HepG2 (cell line): ENCODE measurements at regions not wholly inside any gene's neighbourhood (a gene's known extent, or its start where the extent isn't known, plus 50 kb on each side); places are given as distances from the start of the nearest gene placed in this dataset.

Source experiments
- ATAC-seq: fragments of 200-7000 bp; cut with Tn5 transposase; 3 replicates; pipeline ENCODE4 v1.9.1; 2020; ENCODE audit warnings: mild to moderate bottlenecking, moderate library complexity
- BruUV-seq: library from RNA; stranded (reverse); fragments of 400-500 nt; replicated peaks from 2 replicates; lab custom pipeline; 2021; lab: Mats Ljungman, UMichigan
- CTCF ChIA-PET: fragments of 300-600 bp; formaldehyde crosslinking; extraction: SDS; loops from one replicate; lab custom pipeline; 2021; ENCODE audit warnings: low total read pairs, inconsistent platforms, low intra/inter-chr PET ratio; lab: Yijun Ruan, JAX
- POLR2A ChIA-PET: fragments of 350-600 bp; sonication (Branson Sonifier 250); formaldehyde crosslinking; loops from one replicate; lab custom pipeline; 2020; ENCODE audit warnings: antibody characterized with exemption, inconsistent platforms; lab: Yijun Ruan, JAX
- DNase-seq: peaks from one replicate; pipeline ENCODE4 v3.0.0-alpha.2; 2015; ENCODE audit warnings: low spot score
- FAIRE-seq: peaks from 3 replicates; lab custom pipeline; 2011; peaks lifted over from hg19 to GRCh38; lab: Jason Lieb, UNC
- H2AFZ ChIP-seq: one replicate; pipeline ENCODE4 v1.6.1; 2011; ENCODE audit warnings: low read length, inconsistent platforms
- H3K27ac ChIP-seq: fragments of 300-600 bp; 3 replicates; pipeline ENCODE4 v1.8.0; 2011; ENCODE audit warnings: mixed run types, mild to moderate bottlenecking, mixed read lengths, low read length, inconsistent platforms; ENCODE audit not compliant: insufficient read depth; ENCODE audit errors: extremely low read length
- H3K27me3 ChIP-seq, 2 experiments: fragments of 200-600 bp in 1 of 2; 2 replicates in 1 of 2; 3 replicates in 1 of 2; pipeline versions ENCODE4 v1.6.0 to v1.8.0; 2011; ENCODE audit warnings: low read length in 2 of 2, mild to moderate bottlenecking in 2 of 2, moderate library complexity in 2 of 2, inconsistent platforms in 1 of 2; ENCODE audit not compliant: insufficient read depth in 2 of 2, control insufficient read depth in 1 of 2
- H3K36me3 ChIP-seq, 2 experiments: fragments of 200-600 bp in 1 of 2; replicated peaks in 1 of 2; 2 replicates in 1 of 2; 3 replicates in 1 of 2; pipeline versions ENCODE4 v1.5.1 to v1.8.0; 2011; ENCODE audit warnings: low read length in 2 of 2, inconsistent platforms in 1 of 2; ENCODE audit not compliant: insufficient read depth in 2 of 2, control insufficient read depth in 1 of 2
- H3K4me1 ChIP-seq: 2 replicates; pipeline ENCODE4 v1.5.1; 2012; ENCODE audit warnings: low read length, inconsistent platforms; ENCODE audit not compliant: insufficient read depth
- H3K4me2 ChIP-seq: 2 replicates; pipeline ENCODE4 v1.6.0; 2011; ENCODE audit warnings: low read depth, low read length, inconsistent platforms
- H3K4me3 ChIP-seq, 3 experiments: fragments of 200-600 bp in 1 of 3; sonication (generic), shearing (Covaris generic) in 1 of 3; replicated peaks in 1 of 3; 2 replicates each; pipeline ENCODE4 v1.5.1; 2011 to 2016; ENCODE audit warnings: low read length in 3 of 3, inconsistent platforms in 2 of 3, low read depth in 2 of 3, mild to moderate bottlenecking in 2 of 3, control low read depth in 1 of 3, mixed read lengths in 1 of 3; ENCODE audit not compliant: insufficient read depth in 1 of 3
- H3K79me2 ChIP-seq: one replicate; pipeline ENCODE4 v1.6.1; 2011; ENCODE audit warnings: low read length, inconsistent platforms; ENCODE audit not compliant: insufficient read depth
- H3K9ac ChIP-seq: 2 replicates; pipeline ENCODE4 v1.6.0; 2011; ENCODE audit warnings: mild to moderate bottlenecking, low read depth, low read length, inconsistent platforms; ENCODE audit not compliant: insufficient read depth
- H3K9me3 ChIP-seq: 2 replicates; pipeline ENCODE4 v1.5.1; 2012; ENCODE audit warnings: mild to moderate bottlenecking, low read length
- H4K20me1 ChIP-seq: 2 replicates; pipeline ENCODE4 v1.6.0; 2011; ENCODE audit warnings: inconsistent platforms, mild to moderate bottlenecking, low read length, moderate library complexity; ENCODE audit not compliant: insufficient read depth
- BCL3 ChIP-seq: sonication (generic); formaldehyde crosslinking; IDR thresholded peaks from 2 replicates; pipeline ENCODE4 v1.5.1; 2020; ENCODE audit warnings: mild to moderate bottlenecking, missing genetic modification reagents, moderate library complexity
- DMAP1 ChIP-seq: IDR thresholded peaks from 2 replicates; pipeline ENCODE4 v1.6.1; 2016
- ELK4 ChIP-seq: sonication (generic); formaldehyde crosslinking; IDR thresholded peaks from 2 replicates; pipeline ENCODE4 v1.9.0; 2021; ENCODE audit warnings: missing genetic modification reagents, borderline replicate concordance
- FOXK1 ChIP-seq: sonication (generic); formaldehyde crosslinking; IDR thresholded peaks from 2 replicates; pipeline ENCODE4 v1.4.0; 2020; ENCODE audit warnings: low read depth, missing genetic modification reagents, borderline replicate concordance
- RNF219 ChIP-seq: sonication (generic); formaldehyde crosslinking; IDR thresholded peaks from 2 replicates; pipeline ENCODE4 v1.5.0; 2020; ENCODE audit warnings: mild to moderate bottlenecking, missing genetic modification reagents
- RXRA ChIP-seq: sonication (generic); formaldehyde crosslinking; IDR thresholded peaks from 2 replicates; pipeline ENCODE4 v1.5.1; 2020; ENCODE audit warnings: missing genetic modification reagents
- SMC3 ChIP-seq: IDR thresholded peaks from 2 replicates; pipeline ENCODE4 v1.6.1; 2011; ENCODE audit warnings: low read length, improper control_type of control experiment
- YY1 ChIP-seq: IDR thresholded peaks from 2 replicates; pipeline ENCODE4 v1.6.1; 2011; ENCODE audit warnings: low read length, low read depth, moderate library complexity, mild to moderate bottlenecking; ENCODE audit not compliant: insufficient read depth, insufficient replicate concordance
- ZBTB3 ChIP-seq: sonication (generic); formaldehyde crosslinking; IDR thresholded peaks from 2 replicates; pipeline ENCODE4 v1.4.0; 2020; ENCODE audit warnings: low read depth, mild to moderate bottlenecking, moderate library complexity, missing genetic modification reagents, borderline replicate concordance
- ZNF652 ChIP-seq: IDR thresholded peaks from 2 replicates; pipeline ENCODE4 v1.6.1; 2016; ENCODE audit warnings: low read depth, borderline replicate concordance
- ZNF7 ChIP-seq: IDR thresholded peaks from 2 replicates; pipeline ENCODE4 v1.6.1; 2016; ENCODE audit warnings: missing biosample characterization, missing genetic modification reagents
- ZSCAN22 ChIP-seq: sonication (generic); formaldehyde crosslinking; IDR thresholded peaks from 2 replicates; pipeline ENCODE4 v1.4.0; 2020; ENCODE audit warnings: mild to moderate bottlenecking, missing genetic modification reagents
- WGBS: methylation state at CpG from one replicate; pipeline ENCODE4 v1.1.6; 2017; ENCODE audit warnings: low lambda C conversion rate; 5-methylcytosine and 5-hydroxymethylcytosine counted together
- in situ Hi-C: cut with HindIII; loops from 2 replicates; pipeline ENCODE4 v1.10.0; 2017; ENCODE audit warnings: low pct_unique_long_range_greater_than_20kb; ENCODE audit not compliant: extremely low pct_ligation_motif_present
- intact Hi-C: fragments of 100-400 bp; cut with micrococcal nuclease; formaldehyde crosslinking; loops from one replicate; pipeline ENCODE4 v1.10.0; 2022; ENCODE audit not compliant: unreplicated experiment

GRCh38 chr14:26996246-26996645, 398.4 kb upstream of the NOVA1 start:
- FAIRE-seq (no peak), ATAC-seq (no peak), DNase-seq (no peak)
- H3K36me3 ChIP-seq: no peaks in the 10 kb centered on the region
- TF ChIP-seq FOXK1 (CRISPR knock-in tag): no peak
- no peak for TF ChIP-seq ZSCAN22
- no peak for TF ChIP-seq BCL3
- TF ChIP-seq YY1: no peak
- TF ChIP-seq SMC3: no peak
- TF ChIP-seq ZNF652 (CRISPR knock-in tag): no peak
- TF ChIP-seq DMAP1 (CRISPR knock-in tag): no peak
- no peak for TF ChIP-seq RXRA (CRISPR knock-in tag)
- no peak for TF ChIP-seq ZNF7 (CRISPR knock-in tag)
- no peak for TF ChIP-seq RNF219 (CRISPR knock-in tag)
- no peak for TF ChIP-seq ELK4 (CRISPR knock-in tag)
- no peak for TF ChIP-seq ZBTB3
- no peak overlapping the region for H2AFZ ChIP-seq
- H3K9ac ChIP-seq: no peak overlapping the region
- 3% methylated on average over 2 of the region's 2 CpGs for WGBS
- H3K79me2 ChIP-seq: no peaks in the 10 kb centered on the region
- intact Hi-C loops (no loop called here), in situ Hi-C loops (no loop called here)
- BruUV-seq: no TSS peak
- no peaks in the 10 kb centered on the region for H3K4me1 ChIP-seq
- H3K27me3 ChIP-seq: no peaks in the 10 kb centered on the region
- H4K20me1 ChIP-seq: no peaks in the 10 kb centered on the region
- CTCF ChIA-PET: no interaction called here
- no peak overlapping the region for H3K4me2 ChIP-seq
- H3K9me3 ChIP-seq: peaks cover 97% of the 10 kb centered on the region
- no peak overlapping the region for H3K4me3 ChIP-seq
- no peak overlapping the region for H3K27ac ChIP-seq
- POLR2A ChIA-PET: no interaction called here
